Thyroid gland (tissue), 4 donors: ENCODE measurements at regions not wholly inside any gene's neighbourhood (a gene's known extent, or its start where the extent isn't known, plus 50 kb on each side); places are given as distances from the start of the nearest gene placed in this dataset.

Experiments
- DNase-seq, 2 donors: peaks; one replicate each; pipeline ENCODE4 v3.0.0-alpha.2; 2019
- H3K27ac ChIP-seq, 3 donors: fragments of 200-600 bp; sonication (generic); 1 replicate in 2 of 3; 2 replicates in 1 of 3; pipeline ENCODE4 v1.5.1; 2016 to 2019; ENCODE audit warnings: mild to moderate bottlenecking in 1 of 3, moderate library complexity in 1 of 3
- H3K27me3 ChIP-seq: fragments of 200-600 bp; sonication (generic); one replicate; pipeline ENCODE4 v1.5.1; 2019
- H3K36me3 ChIP-seq, 2 donors: fragments of 200-600 bp; sonication (generic); one replicate each; pipeline ENCODE4 v1.5.1; 2016 to 2019
- H3K4me1 ChIP-seq, 2 donors: fragments of 200-600 bp; sonication (generic); one replicate each; pipeline ENCODE4 v1.5.1; 2017 to 2019
- H3K4me3 ChIP-seq, 3 donors: fragments of 200-600 bp; sonication (generic); replicated peaks in 1 of 3; 1 replicate in 2 of 3; 2 replicates in 1 of 3; pipeline ENCODE4 v1.5.1; 2016; ENCODE audit warnings: mild to moderate bottlenecking in 1 of 3
- H3K9me3 ChIP-seq: fragments of 200-600 bp; sonication (generic); one replicate; pipeline ENCODE4 v1.5.1; 2017
- CTCF ChIP-seq, 6 experiments: fragments of 200-600 bp in 3 of 6; fragments of 450-650 bp in 3 of 6; sonication (generic) in 3 of 6; IDR thresholded peaks; one replicate each; pipeline ENCODE4 v1.5.1; 2016 to 2019; ENCODE audit warnings: antibody characterized with exemption in 6 of 6, mild to moderate bottlenecking in 2 of 6, inconsistent platforms in 1 of 6, moderate library complexity in 1 of 6
- POLR2A ChIP-seq, 2 donors: fragments of 450-650 bp; IDR thresholded peaks; one replicate each; pipeline ENCODE4 v1.6.1; 2017; ENCODE audit warnings: antibody characterized with exemption in 2 of 2, mild to moderate bottlenecking in 2 of 2, moderate library complexity in 1 of 2
- WGBS, 2 donors: methylation state at CpG; one replicate each; pipeline ENCODE4 v1.1.5; 2017; 5-methylcytosine and 5-hydroxymethylcytosine counted together
- intact Hi-C: fragments of 100-400 bp; cut with DNase I; formaldehyde crosslinking; loops from one replicate; pipeline ENCODE4 v1.15.1; 2023

GRCh38 chr18:39225373-39225772, 1659.8 kb upstream of the CELF4 start:
- intact Hi-C loops, result no loop called here
- Histone ChIP-seq H3K9me3 (no peaks in the 10 kb centered on the region), H3K27ac (no peak overlapping the region), H3K4me3 (no peak overlapping the region), H3K36me3 (no peaks in the 10 kb centered on the region), H3K4me1 (no peaks in the 10 kb centered on the region), H3K27me3 (no peaks in the 10 kb centered on the region)
- no peak for DNase-seq
- TF ChIP-seq CTCF (IDR thresholded peaks at IDR 0.05) (no peak), POLR2A (IDR thresholded peaks at IDR 0.05) (no peak)
- WGBS, 2 donors, result 59 to 62% methylated on average over 1 of the region's 1 CpG

DNA sequence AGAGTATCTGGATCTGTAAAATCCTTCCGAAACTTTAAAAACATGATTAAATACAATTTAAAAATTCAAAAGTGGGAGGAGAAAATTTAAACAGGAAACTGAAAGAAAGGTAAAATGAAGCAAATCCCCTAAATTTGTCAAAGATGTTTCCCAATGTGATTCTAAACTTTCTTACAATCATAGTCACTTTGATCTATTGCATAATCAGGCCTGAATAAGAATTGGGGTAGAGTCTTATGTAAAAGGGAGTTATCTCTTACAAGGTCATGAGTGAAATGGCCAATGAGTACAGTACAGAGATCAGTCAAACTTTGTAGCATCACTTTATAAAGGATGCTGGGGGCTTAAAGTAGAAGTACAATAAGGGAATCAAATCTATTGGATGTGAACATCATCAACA, 1657.7 kb upstream of the CELF4 start:
- 100% methylated on average over 1 of the region's 1 CpG for WGBS, 2 donors
- H3K9me3 ChIP-seq, result no peaks in the 10 kb centered on the region
- no peaks in the 10 kb centered on the region for H3K4me1 ChIP-seq
- no peaks in the 10 kb centered on the region for H3K36me3 ChIP-seq
- TF ChIP-seq POLR2A (IDR thresholded peaks at IDR 0.05) (no peak), CTCF (IDR thresholded peaks at IDR 0.05) (no peak)
- intact Hi-C loops, result no loop called here
- H3K27ac ChIP-seq, result no peak overlapping the region
- no peaks in the 10 kb centered on the region for H3K27me3 ChIP-seq
- no peak for DNase-seq
- no peak overlapping the region for H3K4me3 ChIP-seq

DNA sequence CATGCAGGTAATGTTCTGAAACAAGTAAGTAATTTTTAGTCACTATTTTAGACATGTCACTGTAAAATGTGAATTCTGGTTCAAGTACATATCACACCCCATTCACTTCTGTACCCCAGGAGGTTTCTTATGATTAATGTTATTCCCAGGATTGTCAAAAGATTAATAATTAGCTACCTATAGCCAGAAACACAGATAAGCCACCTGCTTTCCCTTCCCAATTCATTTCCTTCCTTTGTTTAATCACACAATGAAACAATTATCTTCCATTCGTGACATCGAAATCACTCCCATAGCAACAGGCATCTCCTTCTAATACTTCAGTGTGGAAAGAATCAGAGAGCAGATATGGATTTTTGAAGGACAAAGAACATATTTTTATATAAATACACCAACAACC, 1650.3 kb upstream of the CELF4 start:
- no peak for TF ChIP-seq CTCF (IDR thresholded peaks at IDR 0.05)
- H3K4me1 ChIP-seq, result no peaks in the 10 kb centered on the region
- intact Hi-C loops, result no loop called here

GRCh38 chr18:39211461-39211860, 1645.9 kb upstream of the CELF4 start:
- Histone ChIP-seq H3K9me3 (no peaks in the 10 kb centered on the region), H3K4me3 (no peak overlapping the region), H3K36me3 (no peaks in the 10 kb centered on the region), H3K27ac (no peak overlapping the region), H3K27me3 (no peaks in the 10 kb centered on the region), H3K4me1 (no peaks in the 10 kb centered on the region)
- 85 to 89% methylated on average over 1 of the region's 1 CpG for WGBS, 2 donors
- intact Hi-C loops, result no loop called here
- TF ChIP-seq CTCF (IDR thresholded peaks at IDR 0.05) (no peak), POLR2A (IDR thresholded peaks at IDR 0.05) (no peak)
- DNase-seq, result no peak

More for the DNA sequence above, 1650.3 kb upstream of the CELF4 start:
- no peak overlapping the region for H3K27ac ChIP-seq
- WGBS, 2 donors, result 76 to 81% methylated on average over 2 of the region's 2 CpGs
- DNase-seq, result no peak
- H3K4me3 ChIP-seq, result no peak overlapping the region
- no peaks in the 10 kb centered on the region for H3K36me3 ChIP-seq
- no peaks in the 10 kb centered on the region for H3K9me3 ChIP-seq
- H3K27me3 ChIP-seq, result no peaks in the 10 kb centered on the region

- intact Hi-C loops, result no loop called here
- DNase-seq, result no peak
Measured at GRCh38 chr18:39209173-39209572, 1643.6 kb upstream of the CELF4 start.

More at GRCh38 chr18:39209173-39209572, 1643.6 kb upstream of the CELF4 start:
- Histone ChIP-seq H3K4me3 (no peak overlapping the region), H3K27ac (no peak overlapping the region), H3K27me3 (no peaks in the 10 kb centered on the region), H3K36me3 (no peaks in the 10 kb centered on the region), H3K4me1 (no peaks in the 10 kb centered on the region), H3K9me3 (no peaks in the 10 kb centered on the region)
- WGBS, 2 donors, result 86 to 89% methylated on average over 2 of the region's 2 CpGs
- TF ChIP-seq CTCF (IDR thresholded peaks at IDR 0.05) (no peak), POLR2A (IDR thresholded peaks at IDR 0.05) (no peak)
